C4-2B (cell line): ENCODE measurements at regions not wholly inside any gene's neighbourhood (a gene's known extent, or its start where the extent isn't known, plus 50 kb on each side); places are given as distances from the start of the nearest gene placed in this dataset.

Experiments used
- ZFX ChIP-seq: fragments of 450-650 bp; IDR thresholded peaks from 2 replicates; pipeline ENCODE4 v1.6.1; 2017
- TF ChIP-seq, protein P1 (sequence below): fragments of 450-650 bp; conservative IDR thresholded peaks from 2 replicates; pipeline ENCODE4 v1.5.1; 2017; ENCODE audit warnings: mild to moderate bottlenecking

GRCh38 chr5:154543380-154543779 lies 65.4 kb upstream of the HAND1 start:
- TF ChIP-seq, protein P1, sequence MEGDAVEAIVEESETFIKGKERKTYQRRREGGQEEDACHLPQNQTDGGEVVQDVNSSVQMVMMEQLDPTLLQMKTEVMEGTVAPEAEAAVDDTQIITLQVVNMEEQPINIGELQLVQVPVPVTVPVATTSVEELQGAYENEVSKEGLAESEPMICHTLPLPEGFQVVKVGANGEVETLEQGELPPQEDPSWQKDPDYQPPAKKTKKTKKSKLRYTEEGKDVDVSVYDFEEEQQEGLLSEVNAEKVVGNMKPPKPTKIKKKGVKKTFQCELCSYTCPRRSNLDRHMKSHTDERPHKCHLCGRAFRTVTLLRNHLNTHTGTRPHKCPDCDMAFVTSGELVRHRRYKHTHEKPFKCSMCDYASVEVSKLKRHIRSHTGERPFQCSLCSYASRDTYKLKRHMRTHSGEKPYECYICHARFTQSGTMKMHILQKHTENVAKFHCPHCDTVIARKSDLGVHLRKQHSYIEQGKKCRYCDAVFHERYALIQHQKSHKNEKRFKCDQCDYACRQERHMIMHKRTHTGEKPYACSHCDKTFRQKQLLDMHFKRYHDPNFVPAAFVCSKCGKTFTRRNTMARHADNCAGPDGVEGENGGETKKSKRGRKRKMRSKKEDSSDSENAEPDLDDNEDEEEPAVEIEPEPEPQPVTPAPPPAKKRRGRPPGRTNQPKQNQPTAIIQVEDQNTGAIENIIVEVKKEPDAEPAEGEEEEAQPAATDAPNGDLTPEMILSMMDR, result no peak
- no peak for TF ChIP-seq ZFX
